ENCODE measurements at regions not wholly inside any gene's neighbourhood (a gene's known extent, or its start where the extent isn't known, plus 50 kb on each side); places are given as distances from the start of the nearest gene placed in this dataset.

DNA sequence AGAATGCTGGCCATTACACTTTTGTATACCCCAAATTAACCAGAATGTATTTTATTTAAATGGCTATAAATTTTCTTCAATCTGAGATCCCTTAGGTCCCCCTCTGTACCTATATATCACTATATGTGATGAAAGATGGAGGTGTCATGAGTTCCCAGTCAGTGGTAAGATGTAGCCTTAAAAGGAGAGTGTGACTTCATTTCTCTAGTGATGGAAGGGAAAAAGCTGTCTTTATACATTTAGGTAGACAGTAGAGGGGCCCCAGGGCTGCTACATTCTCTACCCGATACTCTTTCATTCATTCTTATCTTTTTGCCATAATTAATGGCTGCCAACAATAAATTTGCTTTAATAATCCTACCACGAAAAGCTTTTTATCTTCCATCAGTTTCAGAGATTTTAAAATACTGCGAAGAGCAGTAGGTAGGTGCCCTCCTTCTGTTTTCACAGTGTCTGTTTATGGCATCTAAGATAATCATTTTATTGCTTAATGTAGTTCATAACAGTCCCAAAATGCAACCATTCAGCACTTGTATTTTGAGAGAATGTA, 301.3 kb downstream of the ZNF608 start:
- no peak for TF ChIP-seq POLR2A (IDR thresholded peaks at IDR 0.05)
- TF ChIP-seq, protein P1, sequence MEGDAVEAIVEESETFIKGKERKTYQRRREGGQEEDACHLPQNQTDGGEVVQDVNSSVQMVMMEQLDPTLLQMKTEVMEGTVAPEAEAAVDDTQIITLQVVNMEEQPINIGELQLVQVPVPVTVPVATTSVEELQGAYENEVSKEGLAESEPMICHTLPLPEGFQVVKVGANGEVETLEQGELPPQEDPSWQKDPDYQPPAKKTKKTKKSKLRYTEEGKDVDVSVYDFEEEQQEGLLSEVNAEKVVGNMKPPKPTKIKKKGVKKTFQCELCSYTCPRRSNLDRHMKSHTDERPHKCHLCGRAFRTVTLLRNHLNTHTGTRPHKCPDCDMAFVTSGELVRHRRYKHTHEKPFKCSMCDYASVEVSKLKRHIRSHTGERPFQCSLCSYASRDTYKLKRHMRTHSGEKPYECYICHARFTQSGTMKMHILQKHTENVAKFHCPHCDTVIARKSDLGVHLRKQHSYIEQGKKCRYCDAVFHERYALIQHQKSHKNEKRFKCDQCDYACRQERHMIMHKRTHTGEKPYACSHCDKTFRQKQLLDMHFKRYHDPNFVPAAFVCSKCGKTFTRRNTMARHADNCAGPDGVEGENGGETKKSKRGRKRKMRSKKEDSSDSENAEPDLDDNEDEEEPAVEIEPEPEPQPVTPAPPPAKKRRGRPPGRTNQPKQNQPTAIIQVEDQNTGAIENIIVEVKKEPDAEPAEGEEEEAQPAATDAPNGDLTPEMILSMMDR (IDR thresholded peaks at IDR 0.05): no peak

All from uterus (tissue), 2 donors.